Mesendoderm (in vitro differentiated cells): ENCODE measurements at regions not wholly inside any gene's neighbourhood (a gene's known extent, or its start where the extent isn't known, plus 50 kb on each side); places are given as distances from the start of the nearest gene placed in this dataset.

Experiments used
- DNase-seq: peaks from one replicate; pipeline ENCODE4 v3.0.0; 2013
- H2AK5ac ChIP-seq: 2 replicates; pipeline ENCODE4 v1.6.1; 2013; ENCODE audit warnings: low read length, inconsistent platforms
- H2BK120ac ChIP-seq: 2 replicates; pipeline ENCODE4 v1.6.1; 2013; ENCODE audit warnings: low read depth, mild to moderate bottlenecking, low read length, moderate library complexity, mixed read lengths
- H2BK15ac ChIP-seq: replicated peaks from 2 replicates; pipeline ENCODE4 v1.6.1; 2013; ENCODE audit warnings: low read depth, mild to moderate bottlenecking, moderate library complexity
- H2BK5ac ChIP-seq: 2 replicates; pipeline ENCODE4 v1.6.1; 2013; ENCODE audit warnings: low read length, inconsistent platforms
- H3K18ac ChIP-seq: 2 replicates; pipeline ENCODE4 v1.6.1; 2013; ENCODE audit warnings: mild to moderate bottlenecking, low read length, mixed read lengths
- H3K23ac ChIP-seq: one replicate; pipeline ENCODE4 v1.6.1; 2013; ENCODE audit warnings: low read length
- H3K27ac ChIP-seq: 2 replicates; pipeline ENCODE4 v1.5.1; 2013; ENCODE audit warnings: low read depth, mild to moderate bottlenecking, inconsistent platforms, low read length, moderate library complexity
- H3K27me3 ChIP-seq: 2 replicates; pipeline ENCODE4 v1.6.1; 2013; ENCODE audit warnings: low read length, control low read depth, mild to moderate bottlenecking, inconsistent platforms; ENCODE audit not compliant: insufficient read depth, poor library complexity
- H3K36me3 ChIP-seq: 2 replicates; pipeline ENCODE4 v1.6.1; 2013; ENCODE audit warnings: low read length, inconsistent platforms; ENCODE audit not compliant: control insufficient read depth, insufficient read depth
- H3K4ac ChIP-seq: one replicate; pipeline ENCODE4 v1.6.1; 2013; ENCODE audit warnings: low read depth, mild to moderate bottlenecking, low read length, moderate library complexity
- H3K4me1 ChIP-seq: 2 replicates; pipeline ENCODE4 v1.6.1; 2013; ENCODE audit warnings: low read depth, low read length, inconsistent platforms; ENCODE audit not compliant: control insufficient read depth
- H3K4me2 ChIP-seq: 2 replicates; pipeline ENCODE4 v1.6.1; 2013; ENCODE audit warnings: low read length
- H3K4me3 ChIP-seq: 2 replicates; pipeline ENCODE4 v1.5.1; 2013; ENCODE audit warnings: mild to moderate bottlenecking, low read length
- H3K56ac ChIP-seq: one replicate; pipeline ENCODE4 v1.6.1; 2013; ENCODE audit warnings: low read length
- H3K79me1 ChIP-seq: 2 replicates; pipeline ENCODE4 v1.6.1; 2013; ENCODE audit warnings: low read length, inconsistent platforms
- H3K79me2 ChIP-seq: 2 replicates; pipeline ENCODE4 v1.6.1; 2013; ENCODE audit warnings: mild to moderate bottlenecking, low read length; ENCODE audit not compliant: control insufficient read depth, insufficient read depth
- H3K9ac ChIP-seq: 2 replicates; pipeline ENCODE4 v1.6.1; 2013; ENCODE audit warnings: low read length, inconsistent platforms
- H4K5ac ChIP-seq: one replicate; pipeline ENCODE4 v1.6.1; 2013; ENCODE audit warnings: low read length
- H4K8ac ChIP-seq: one replicate; pipeline ENCODE4 v1.6.1; 2013; ENCODE audit warnings: low read depth, mild to moderate bottlenecking, control low read depth, low read length, moderate library complexity
- WGBS: extraction: QIAGEN DNeasy Blood & Tissue Kit; methylation state at CpG from one replicate; pipeline ENCODE4 v1.1.7; 2013; ENCODE audit warnings: low lambda C conversion rate, missing lambda C conversion rate; ENCODE audit not compliant: insufficient coverage; ENCODE audit errors: extremely low coverage; 5-methylcytosine and 5-hydroxymethylcytosine counted together

GRCh38 chr6:26288155-26288554 is 76.8 kb upstream of the BTN3A2 start:
- H3K4ac ChIP-seq: no peak overlapping the region
- H3K4me3 ChIP-seq: no peak overlapping the region
- no peak overlapping the region for H2BK120ac ChIP-seq
- no peak overlapping the region for H3K9ac ChIP-seq
- H3K18ac ChIP-seq: no peak overlapping the region
- H3K23ac ChIP-seq: no peak overlapping the region
- no peak overlapping the region for H4K5ac ChIP-seq
- no peak overlapping the region for H2AK5ac ChIP-seq
- no peaks in the 10 kb centered on the region for H3K79me1 ChIP-seq
- H4K8ac ChIP-seq: no peak overlapping the region
- no peaks in the 10 kb centered on the region for H3K27me3 ChIP-seq
- no peak overlapping the region for H2BK15ac ChIP-seq
- no peak for DNase-seq
- no peaks in the 10 kb centered on the region for H3K36me3 ChIP-seq
- no peaks in the 10 kb centered on the region for H3K4me1 ChIP-seq
- WGBS: no CpG with 5 or more reads among the region's 6 CpGs
- H3K27ac ChIP-seq: no peak overlapping the region
- no peak overlapping the region for H3K56ac ChIP-seq
- H3K4me2 ChIP-seq: no peak overlapping the region
- no peaks in the 10 kb centered on the region for H3K79me2 ChIP-seq
- no peak overlapping the region for H2BK5ac ChIP-seq

GRCh38 chr6:26290941-26291340 is 74.1 kb upstream of the BTN3A2 start:
- H3K79me1 ChIP-seq: no peaks in the 10 kb centered on the region
- H3K56ac ChIP-seq: no peak overlapping the region
- H3K4me1 ChIP-seq: no peaks in the 10 kb centered on the region
- no peak overlapping the region for H3K4me3 ChIP-seq
- H3K23ac ChIP-seq: no peak overlapping the region
- no peak overlapping the region for H2BK120ac ChIP-seq
- no peak overlapping the region for H2BK5ac ChIP-seq
- no peak for DNase-seq
- no peak overlapping the region for H2AK5ac ChIP-seq
- no peak overlapping the region for H3K18ac ChIP-seq
- H3K9ac ChIP-seq: no peak overlapping the region
- no peak overlapping the region for H4K5ac ChIP-seq
- H3K27me3 ChIP-seq: no peaks in the 10 kb centered on the region
- H3K4me2 ChIP-seq: no peak overlapping the region
- H3K79me2 ChIP-seq: no peaks in the 10 kb centered on the region
- H3K4ac ChIP-seq: no peak overlapping the region
- no peak overlapping the region for H3K27ac ChIP-seq
- no peak overlapping the region for H2BK15ac ChIP-seq
- no peaks in the 10 kb centered on the region for H3K36me3 ChIP-seq
- H4K8ac ChIP-seq: no peak overlapping the region
- WGBS: no CpG with 5 or more reads among the region's 5 CpGs

GRCh38 chr6:26292709-26293108 is 72.3 kb upstream of the BTN3A2 start:
- DNase-seq: no peak
- no CpG with 5 or more reads among the region's 1 CpG for WGBS

GRCh38 chr6:26294302-26294701 is 70.7 kb upstream of the BTN3A2 start:
- Histone ChIP-seq H3K56ac (no peak overlapping the region), H3K27ac (no peak overlapping the region), H3K36me3 (no peaks in the 10 kb centered on the region), H3K9ac (no peak overlapping the region), H3K79me2 (no peaks in the 10 kb centered on the region), H3K4ac (no peak overlapping the region), H4K5ac (no peak overlapping the region), H3K23ac (no peak overlapping the region), H3K4me2 (no peak overlapping the region), H2AK5ac (no peak overlapping the region), H3K4me3 (no peak overlapping the region), H2BK5ac (no peak overlapping the region), H3K27me3 (no peaks in the 10 kb centered on the region), H2BK15ac (no peak overlapping the region), H3K18ac (no peak overlapping the region), H3K79me1 (no peaks in the 10 kb centered on the region), H3K4me1 (peaks cover 1% of the 10 kb centered on the region), H4K8ac (no peak overlapping the region), H2BK120ac (no peak overlapping the region)
- DNase-seq: no peak
- WGBS: no CpG with 5 or more reads among the region's 8 CpGs

More at GRCh38 chr6:26292709-26293108, 72.3 kb upstream of the BTN3A2 start:
- Histone ChIP-seq H2AK5ac (no peak overlapping the region), H3K4me3 (no peak overlapping the region), H2BK120ac (no peak overlapping the region), H3K27me3 (no peaks in the 10 kb centered on the region), H3K4ac (no peak overlapping the region), H2BK5ac (no peak overlapping the region), H3K18ac (no peak overlapping the region), H4K5ac (no peak overlapping the region), H3K4me1 (no peaks in the 10 kb centered on the region), H3K79me1 (no peaks in the 10 kb centered on the region), H4K8ac (no peak overlapping the region), H3K56ac (no peak overlapping the region), H3K9ac (no peak overlapping the region), H3K27ac (no peak overlapping the region), H3K79me2 (no peaks in the 10 kb centered on the region), H3K4me2 (no peak overlapping the region), H2BK15ac (no peak overlapping the region), H3K36me3 (no peaks in the 10 kb centered on the region), H3K23ac (no peak overlapping the region)

GRCh38 chr6:26295691-26296555 is 69.1 kb upstream of the BTN3A2 start:
- no peaks in the 10 kb centered on the region for H3K27me3 ChIP-seq
- H3K4ac ChIP-seq: no peak overlapping the region
- peaks cover 1% of the 10 kb centered on the region for H3K4me1 ChIP-seq
- no peak overlapping the region for H2BK15ac ChIP-seq
- H3K79me1 ChIP-seq: no peaks in the 10 kb centered on the region
- no peak overlapping the region for H3K56ac ChIP-seq
- no peaks in the 10 kb centered on the region for H3K36me3 ChIP-seq
- H3K18ac ChIP-seq: no peak overlapping the region
- no peak overlapping the region for H2AK5ac ChIP-seq
- H4K8ac ChIP-seq: no peak overlapping the region
- H3K9ac ChIP-seq: no peak overlapping the region
- H3K79me2 ChIP-seq: no peaks in the 10 kb centered on the region
- no CpG with 5 or more reads among the region's 11 CpGs for whole genome bisulfite sequencing
- H3K4me3 ChIP-seq: no peak overlapping the region
- no peak overlapping the region for H3K4me2 ChIP-seq
- H2BK120ac ChIP-seq: no peak overlapping the region
- H3K23ac ChIP-seq: no peak overlapping the region
- no peak overlapping the region for H4K5ac ChIP-seq
- DNase-seq: no peak
- no peak overlapping the region for H2BK5ac ChIP-seq
- no peak overlapping the region for H3K27ac ChIP-seq

- Histone ChIP-seq H4K5ac (no peak overlapping the region), H3K4me3 (no peak overlapping the region), H3K23ac (no peak overlapping the region), H3K9ac (no peak overlapping the region), H3K79me2 (no peaks in the 10 kb centered on the region), H3K4me1 (peaks cover 1% of the 10 kb centered on the region), H4K8ac (no peak overlapping the region), H3K4me2 (no peak overlapping the region), H3K36me3 (no peaks in the 10 kb centered on the region), H3K56ac (no peak overlapping the region), H2AK5ac (no peak overlapping the region), H3K27ac (no peak overlapping the region), H2BK15ac (no peak overlapping the region), H3K4ac (no peak overlapping the region), H2BK120ac (no peak overlapping the region), H3K27me3 (no peaks in the 10 kb centered on the region), H2BK5ac (no peak overlapping the region), H3K79me1 (no peaks in the 10 kb centered on the region), H3K18ac (no peak overlapping the region)
- no CpG with 5 or more reads among the region's 2 CpGs for WGBS
- no peak for DNase-seq
Observed at GRCh38 chr6:26296556-26296856, 68.5 kb upstream of the BTN3A2 start.
